Loucy (cell line): ENCODE measurements at regions not wholly inside any gene's neighbourhood (a gene's known extent, or its start where the extent isn't known, plus 50 kb on each side); places are given as distances from the start of the nearest gene placed in this dataset.

Source experiments
- EZH2phosphoT487 ChIP-seq: fragments of 200-600 bp; IDR thresholded peaks from 2 replicates; pipeline ENCODE4 v1.6.1; 2018; ENCODE audit warnings: antibody characterized with exemption, mild to moderate bottlenecking, moderate library complexity, borderline replicate concordance
- TF ChIP-seq, protein P1 (sequence below): fragments of 200-600 bp; sonication (generic); conservative IDR thresholded peaks from 2 replicates; pipeline ENCODE4 v1.5.1; 2014; ENCODE audit warnings: mild to moderate bottlenecking, antibody characterized with exemption, low read length

DNA sequence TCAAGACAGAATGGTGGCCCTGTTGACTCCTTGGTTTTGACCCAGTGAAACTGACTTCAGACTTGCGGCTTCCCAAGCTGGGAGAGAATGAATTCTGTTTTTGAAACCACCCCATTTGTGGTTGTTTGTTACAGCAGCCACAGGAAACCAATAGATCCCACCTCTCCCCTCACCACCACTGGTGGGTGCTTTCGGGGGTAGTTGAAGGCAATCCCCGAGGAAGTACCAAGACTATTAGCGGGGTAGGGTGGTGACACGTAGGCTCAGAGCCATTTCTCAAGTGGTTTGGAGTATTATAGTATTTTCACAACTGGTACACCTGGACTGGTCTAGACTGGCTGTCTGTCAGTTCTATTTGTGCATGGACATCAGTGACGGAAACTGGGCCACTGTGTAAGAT is 189.1 kb upstream of the RBPJ start:
- no peak for TF ChIP-seq EZH2phosphoT487
- TF ChIP-seq, protein P1, sequence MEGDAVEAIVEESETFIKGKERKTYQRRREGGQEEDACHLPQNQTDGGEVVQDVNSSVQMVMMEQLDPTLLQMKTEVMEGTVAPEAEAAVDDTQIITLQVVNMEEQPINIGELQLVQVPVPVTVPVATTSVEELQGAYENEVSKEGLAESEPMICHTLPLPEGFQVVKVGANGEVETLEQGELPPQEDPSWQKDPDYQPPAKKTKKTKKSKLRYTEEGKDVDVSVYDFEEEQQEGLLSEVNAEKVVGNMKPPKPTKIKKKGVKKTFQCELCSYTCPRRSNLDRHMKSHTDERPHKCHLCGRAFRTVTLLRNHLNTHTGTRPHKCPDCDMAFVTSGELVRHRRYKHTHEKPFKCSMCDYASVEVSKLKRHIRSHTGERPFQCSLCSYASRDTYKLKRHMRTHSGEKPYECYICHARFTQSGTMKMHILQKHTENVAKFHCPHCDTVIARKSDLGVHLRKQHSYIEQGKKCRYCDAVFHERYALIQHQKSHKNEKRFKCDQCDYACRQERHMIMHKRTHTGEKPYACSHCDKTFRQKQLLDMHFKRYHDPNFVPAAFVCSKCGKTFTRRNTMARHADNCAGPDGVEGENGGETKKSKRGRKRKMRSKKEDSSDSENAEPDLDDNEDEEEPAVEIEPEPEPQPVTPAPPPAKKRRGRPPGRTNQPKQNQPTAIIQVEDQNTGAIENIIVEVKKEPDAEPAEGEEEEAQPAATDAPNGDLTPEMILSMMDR, result no peak
